ENCODE measurements at regions not wholly inside any gene's neighbourhood (a gene's known extent, or its start where the extent isn't known, plus 50 kb on each side); places are given as distances from the start of the nearest gene placed in this dataset.
"Not testable (repeated sequence)": the region's sequence is repeated elsewhere in the genome, so short reads cannot be mapped to it uniquely, and the experiment has no call there.

GRCh38 chr1:235059221-235059620 is 69.4 kb downstream of the TOMM20 start:
- FAIRE-seq (no peak), DNase-seq (ENCODE audit: insufficient read length, low spot score) (no peak)

- FAIRE-seq (no peak), DNase-seq (ENCODE audit: insufficient read length, low spot score) (no peak)
These were observed 69.9 kb downstream of the TOMM20 start for GRCh38 chr1:235058695-235059094.

- FAIRE-seq (no peak), DNase-seq (ENCODE audit: insufficient read length, low spot score) (no peak)
These were observed 71.0 kb downstream of the TOMM20 start for GRCh38 chr1:235057385-235058306.

- DNase-seq (ENCODE audit: insufficient read length, low spot score) (no peak), FAIRE-seq (no peak)
These were observed 71.7 kb downstream of the TOMM20 start for GRCh38 chr1:235056937-235057336.

GRCh38 chr1:235054936-235055335 is 73.7 kb downstream of the TOMM20 start:
- DNase-seq (ENCODE audit: insufficient read length, low spot score) (no peak), FAIRE-seq (no peak)

- DNase-seq (ENCODE audit: insufficient read length, low spot score) (no peak), FAIRE-seq (no peak)
These were observed 74.2 kb downstream of the TOMM20 start for GRCh38 chr1:235054466-235054865.

GRCh38 chr1:235052067-235053008 is 76.3 kb downstream of the TOMM20 start:
- no peak for DNase-seq (ENCODE audit: insufficient read length, low spot score)
- no peak for FAIRE-seq

GRCh38 chr1:235051521-235051920 is 77.1 kb downstream of the TOMM20 start:
- FAIRE-seq, result no peak
- no peak for DNase-seq (ENCODE audit: insufficient read length, low spot score)

GRCh38 chr1:235050911-235051360 is 77.7 kb downstream of the TOMM20 start:
- DNase-seq (ENCODE audit: insufficient read length, low spot score) (no peak), FAIRE-seq (no peak)

- DNase-seq (ENCODE audit: insufficient read length, low spot score); FAIRE-seq: not testable (repeated sequence)
These were observed 78.8 kb downstream of the TOMM20 start for GRCh38 chr1:235049716-235050378.

GRCh38 chr1:235049217-235049616 is 79.4 kb downstream of the TOMM20 start:
- DNase-seq (ENCODE audit: insufficient read length, low spot score) (no peak), FAIRE-seq (no peak)

- no peak for FAIRE-seq
- DNase-seq (ENCODE audit: insufficient read length, low spot score), result no peak
These were observed 81.2 kb downstream of the TOMM20 start for GRCh38 chr1:235047331-235047871.

GRCh38 chr1:235045921-235046601 is 82.6 kb downstream of the TOMM20 start:
- FAIRE-seq (no peak), DNase-seq (ENCODE audit: insufficient read length, low spot score) (no peak)

- DNase-seq (ENCODE audit: insufficient read length, low spot score) (no peak), FAIRE-seq (peak; percentile 74)
These were observed 83.5 kb downstream of the TOMM20 start for GRCh38 chr1:235045034-235045690.

- no peak for DNase-seq (ENCODE audit: insufficient read length, low spot score)
- no peak for FAIRE-seq
These were observed 85.4 kb downstream of the TOMM20 start for GRCh38 chr1:235043234-235043633.

- no peak for DNase-seq (ENCODE audit: insufficient read length, low spot score)
- no peak for FAIRE-seq
These were observed 89.9 kb downstream of the TOMM20 start for GRCh38 chr1:235038701-235039100.

GRCh38 chr1:235035928-235036327 is 92.7 kb downstream of the TOMM20 start:
- FAIRE-seq (no peak), DNase-seq (ENCODE audit: insufficient read length, low spot score) (no peak)

- no peak for FAIRE-seq
- DNase-seq (ENCODE audit: insufficient read length, low spot score), result no peak
These were observed 97.6 kb downstream of the TOMM20 start for GRCh38 chr1:235030919-235031596.

GRCh38 chr1:235027862-235028250 is 100.8 kb downstream of the TOMM20 start:
- FAIRE-seq (no peak), DNase-seq (ENCODE audit: insufficient read length, low spot score) (no peak)

Data from HTR-8/SVneo (cell line).